ENCODE measurements at regions not wholly inside any gene's neighbourhood (a gene's known extent, or its start where the extent isn't known, plus 50 kb on each side); places are given as distances from the start of the nearest gene placed in this dataset.

GRCh38 chr11:112724496-112724790 is 236.8 kb upstream of the NCAM1 start:
- no peak for DNase-seq

GRCh38 chr11:112725636-112726035 is 235.6 kb upstream of the NCAM1 start:
- no peak for DNase-seq

GRCh38 chr11:112727341-112727841 is 233.8 kb upstream of the NCAM1 start:
- DNase-seq: no peak

GRCh38 chr11:112728288-112728687 is 232.9 kb upstream of the NCAM1 start:
- DNase-seq: no peak

- DNase-seq: no peak
These were observed 232.5 kb upstream of the NCAM1 start for GRCh38 chr11:112728716-112729115.

- DNase-seq: no peak
These were observed 230.6 kb upstream of the NCAM1 start for GRCh38 chr11:112730591-112730990.

- no peak for DNase-seq
These were observed 229.7 kb upstream of the NCAM1 start for GRCh38 chr11:112731538-112731937.

GRCh38 chr11:112732031-112732430 is 229.2 kb upstream of the NCAM1 start:
- no peak for DNase-seq

- no peak for DNase-seq
These were observed 227.0 kb upstream of the NCAM1 start for GRCh38 chr11:112734207-112734606.

GRCh38 chr11:112735470-112735869 is 225.8 kb upstream of the NCAM1 start:
- no peak for DNase-seq

- no peak for DNase-seq
These were observed 217.2 kb upstream of the NCAM1 start for GRCh38 chr11:112744041-112744440.

- DNase-seq: no peak
These were observed 215.2 kb upstream of the NCAM1 start for GRCh38 chr11:112745973-112746372.

GRCh38 chr11:112748252-112748651 is 213.0 kb upstream of the NCAM1 start:
- DNase-seq: no peak

- peak; percentile 95 for DNase-seq
These were observed 212.3 kb upstream of the NCAM1 start for GRCh38 chr11:112748713-112749543.

- no peak for DNase-seq
These were observed 209.9 kb upstream of the NCAM1 start for GRCh38 chr11:112751329-112751728.

- DNase-seq: peak; percentile 45
These were observed 209.4 kb upstream of the NCAM1 start for GRCh38 chr11:112751772-112752171.

GRCh38 chr11:112752563-112752962 is 208.7 kb upstream of the NCAM1 start:
- DNase-seq: no peak

GRCh38 chr11:112753706-112754105 is 207.5 kb upstream of the NCAM1 start:
- no peak for DNase-seq

GRCh38 chr11:112759418-112759817 is 201.8 kb upstream of the NCAM1 start:
- DNase-seq: peak; percentile 73

- no peak for DNase-seq
These were observed 200.7 kb upstream of the NCAM1 start for GRCh38 chr11:112760396-112761059.

- DNase-seq: no peak
These were observed 199.1 kb upstream of the NCAM1 start for GRCh38 chr11:112761911-112762706.

- no peak for DNase-seq
These were observed 198.5 kb upstream of the NCAM1 start for GRCh38 chr11:112762707-112763090.

- DNase-seq: no peak
These were observed 195.9 kb upstream of the NCAM1 start for GRCh38 chr11:112765337-112765736.

- DNase-seq: no peak
These were observed 192.1 kb upstream of the NCAM1 start for GRCh38 chr11:112769170-112769569.

All from NCI-H524 treated with DMSO at 0.1 percent for 48 hours (cell line).